Muscle of arm (tissue), 1 donor: ENCODE measurements at regions not wholly inside any gene's neighbourhood (a gene's known extent, or its start where the extent isn't known, plus 50 kb on each side); places are given as distances from the start of the nearest gene placed in this dataset.

Experiments
- DNase-seq: peaks from one replicate; pipeline ENCODE4 v3.0.0-alpha.2; 2013

DNA sequence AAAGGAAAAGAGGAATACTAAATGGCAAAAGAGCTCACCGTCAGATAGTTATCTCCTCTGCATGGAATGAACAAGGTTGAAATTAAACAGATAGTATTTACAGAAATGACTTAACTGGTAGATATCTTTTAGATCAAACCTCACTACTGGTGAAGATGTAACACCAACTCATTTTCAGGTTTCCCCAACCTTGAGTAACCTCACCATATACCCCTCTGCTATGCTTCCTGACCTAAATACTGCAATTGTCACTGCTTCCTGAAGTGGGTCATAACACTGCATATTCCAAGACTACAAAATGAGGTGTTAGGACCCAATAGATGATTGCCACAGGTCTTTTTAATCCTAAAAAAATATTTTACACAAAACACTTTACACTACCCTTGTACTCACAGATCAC is 76.3 kb upstream of the PLEKHA5 start:
- no peak for DNase-seq

DNA sequence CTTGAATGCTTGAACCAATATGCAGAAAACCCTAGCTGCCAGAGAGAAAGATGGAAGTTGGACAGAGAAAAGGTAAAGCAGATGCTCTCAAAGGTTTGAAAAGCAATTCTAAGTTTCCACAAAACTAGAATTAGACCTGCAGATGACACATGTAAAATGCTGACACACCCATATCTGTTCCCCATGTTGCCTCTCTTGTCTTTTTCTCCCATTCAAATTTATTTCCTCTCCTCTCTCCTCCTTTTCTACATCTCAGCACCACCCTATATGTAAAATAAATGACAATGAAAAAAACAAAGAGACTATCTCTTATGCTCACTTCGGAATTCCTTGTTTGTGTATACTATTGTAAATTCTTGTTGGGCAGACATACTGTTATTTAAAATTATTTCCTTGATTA is 75.5 kb upstream of the PLEKHA5 start:
- no peak for DNase-seq

DNA sequence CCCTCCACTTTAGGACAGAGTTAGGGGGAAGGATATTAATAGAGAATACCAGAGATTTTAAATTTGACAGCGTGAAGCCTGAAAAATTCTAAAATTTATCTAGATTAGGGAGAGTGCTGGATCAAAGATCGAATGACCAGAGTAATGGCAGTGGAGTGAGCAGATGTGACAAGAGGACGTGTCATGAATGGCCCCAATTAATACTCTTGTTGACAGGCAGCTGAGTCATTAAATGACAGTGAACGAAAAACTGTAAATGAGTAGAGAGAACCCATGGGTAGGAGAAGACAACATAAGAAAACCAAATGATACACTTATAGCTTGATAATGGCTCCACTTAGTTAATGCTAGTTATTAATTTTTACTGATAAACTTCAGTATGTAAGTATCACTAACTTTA is 73.9 kb upstream of the PLEKHA5 start:
- DNase-seq: no peak

DNA sequence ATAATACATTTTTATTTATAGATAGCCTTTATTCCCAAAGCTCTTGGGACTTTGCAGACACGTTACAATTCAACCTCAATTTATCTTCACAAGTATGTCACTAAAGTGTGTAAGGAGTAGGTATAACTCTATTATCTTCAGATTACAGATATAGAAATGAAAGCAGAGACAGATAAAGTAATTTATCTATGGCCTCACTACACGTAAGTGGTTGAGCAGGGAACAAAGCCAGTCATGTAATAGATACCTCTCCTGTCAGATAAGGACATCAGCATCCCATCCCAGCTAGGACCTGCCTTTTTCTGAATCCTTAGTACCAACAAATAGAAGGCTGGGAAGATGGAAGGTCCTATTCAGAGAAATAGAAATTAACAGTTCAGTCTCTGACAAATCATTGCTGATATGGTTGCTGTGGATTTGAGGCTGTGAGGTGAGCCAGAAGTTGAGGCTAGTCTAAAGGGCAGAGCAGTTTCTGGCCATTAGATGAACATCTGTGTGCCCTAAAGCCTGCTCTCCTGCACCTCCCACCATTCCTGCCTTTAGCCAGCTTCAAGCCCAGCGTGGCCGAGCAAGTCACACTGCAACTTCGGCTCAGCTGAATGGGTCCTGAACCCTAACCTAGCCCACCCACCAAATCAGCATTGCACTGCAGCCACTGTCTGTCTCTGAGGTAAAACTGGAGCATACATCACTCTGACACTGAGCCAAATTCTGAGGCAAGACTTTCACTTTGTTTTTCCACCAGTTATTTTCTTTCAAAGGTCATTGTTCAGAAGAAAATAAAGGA is 71.1 kb upstream of the PLEKHA5 start:
- DNase-seq: no peak

DNA sequence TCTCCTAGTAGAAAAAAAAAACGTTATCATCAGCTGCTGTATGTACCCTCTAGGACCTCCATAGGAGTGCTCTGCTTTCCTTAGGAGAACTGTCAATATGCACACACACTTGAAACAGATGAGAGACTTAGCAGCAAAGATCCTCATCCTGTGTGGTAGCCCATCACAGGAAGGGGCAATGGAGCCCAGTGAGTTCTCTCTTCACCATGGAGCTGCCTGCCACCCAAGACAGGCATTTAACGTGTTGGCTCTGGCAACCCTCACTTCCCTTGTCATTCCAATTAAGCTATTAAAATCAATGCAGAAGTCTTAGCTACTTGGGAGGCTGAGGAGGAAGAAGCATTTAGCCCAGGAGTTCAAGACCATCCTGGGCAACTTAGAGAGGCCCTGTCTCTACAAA is 64.8 kb upstream of the PLEKHA5 start:
- DNase-seq: no peak

DNA sequence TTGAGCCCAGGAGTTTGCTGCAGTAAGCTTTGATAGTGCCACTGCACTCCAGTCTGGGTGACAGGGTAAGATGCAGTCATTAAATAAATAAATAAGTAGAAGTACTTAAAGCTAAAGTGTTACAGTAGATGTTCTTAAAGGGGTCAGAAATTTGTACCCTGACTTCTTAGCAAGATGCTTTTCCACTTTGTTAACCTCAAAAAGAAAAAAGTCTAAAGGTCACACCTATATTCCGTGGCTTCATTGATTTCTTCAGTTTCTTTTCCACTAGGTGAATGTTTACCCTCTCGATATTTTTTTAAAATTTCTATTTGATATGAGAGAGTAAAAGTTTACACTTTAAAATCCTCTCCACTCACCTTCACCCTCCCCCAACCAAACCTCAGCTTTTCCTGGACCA is 64.3 kb upstream of the PLEKHA5 start:
- no peak for DNase-seq

DNA sequence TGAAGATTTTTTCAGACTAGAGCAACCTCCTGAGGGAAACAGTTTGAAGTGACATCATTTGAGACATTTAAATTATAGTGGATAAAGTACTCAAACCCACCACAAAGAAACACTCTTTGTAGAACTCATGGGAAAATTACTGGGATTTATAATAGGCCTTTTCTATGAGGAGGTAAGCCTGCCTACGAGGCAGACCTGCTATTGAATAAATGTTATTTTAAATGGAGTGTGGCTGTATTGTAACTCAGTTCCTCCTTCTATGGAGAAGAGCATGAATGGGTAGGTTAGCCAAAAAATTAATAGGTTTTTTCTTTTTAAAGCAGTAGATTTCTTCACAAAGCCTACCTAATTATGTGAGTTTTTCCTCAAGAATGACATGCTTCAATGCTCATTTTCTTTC is 63.7 kb upstream of the PLEKHA5 start:
- no peak for DNase-seq

DNA sequence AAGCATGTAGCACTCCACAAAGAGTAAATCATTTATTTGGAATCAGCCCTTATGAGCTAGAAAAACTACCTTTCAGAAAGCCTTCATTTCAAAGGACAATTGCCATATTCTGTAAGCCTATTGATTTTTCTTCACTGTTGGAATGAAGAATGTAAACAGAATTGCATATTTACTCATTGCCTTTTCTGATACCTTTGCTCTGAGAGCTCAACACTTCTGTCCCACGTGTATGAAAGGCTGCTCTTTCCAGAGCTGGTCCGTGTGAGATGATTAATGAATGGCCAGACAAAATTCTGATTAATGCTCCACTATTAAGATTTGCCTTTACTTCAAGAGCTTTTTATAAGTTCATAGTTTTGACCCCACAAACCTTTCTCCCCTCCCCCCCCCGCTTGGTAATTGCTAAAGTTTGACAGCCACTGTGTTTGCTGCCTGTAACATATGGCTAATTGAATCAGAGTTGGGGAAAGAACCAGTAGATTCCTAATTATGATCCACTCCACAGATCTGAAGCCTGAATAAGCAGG is 63.0 kb upstream of the PLEKHA5 start:
- DNase-seq: no peak

DNA sequence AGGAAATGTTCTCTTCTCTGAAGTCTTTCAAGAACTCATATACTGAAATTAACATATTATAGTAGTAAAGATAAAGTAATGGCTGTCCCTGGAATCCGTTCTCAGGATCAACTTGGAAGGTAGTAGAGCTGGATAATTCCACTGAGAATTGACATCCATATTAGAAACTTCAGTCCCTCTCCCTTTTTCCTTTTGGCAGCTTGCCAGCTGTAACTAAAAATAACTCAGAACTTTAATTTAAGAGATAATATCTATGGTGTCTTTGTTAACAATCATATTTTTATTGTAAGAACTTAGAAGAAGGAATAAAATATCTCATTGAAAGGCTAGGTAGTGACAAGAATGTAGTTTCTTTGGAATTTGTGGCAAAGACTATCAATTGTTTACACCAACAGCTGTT is 61.4 kb upstream of the PLEKHA5 start:
- no peak for DNase-seq

DNA sequence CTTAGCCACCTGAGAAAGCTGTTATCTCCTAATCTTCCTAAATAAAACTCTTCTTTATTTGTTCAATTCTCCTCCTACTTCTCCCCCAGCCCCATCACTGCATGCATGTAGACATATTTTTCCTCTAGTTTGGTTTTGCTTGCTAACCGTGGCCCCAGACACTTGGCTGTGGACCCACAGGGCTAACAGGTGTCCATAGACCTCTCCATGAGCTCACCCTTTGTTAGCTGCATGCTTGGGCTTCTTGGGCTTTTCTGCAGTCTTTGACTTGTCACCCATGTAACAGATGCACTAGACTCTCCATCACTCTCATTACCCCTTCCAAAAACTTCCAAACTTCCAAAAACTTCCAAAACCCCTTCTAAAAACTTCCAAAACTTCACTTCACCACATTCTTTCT is 59.2 kb upstream of the PLEKHA5 start:
- DNase-seq: no peak

DNA sequence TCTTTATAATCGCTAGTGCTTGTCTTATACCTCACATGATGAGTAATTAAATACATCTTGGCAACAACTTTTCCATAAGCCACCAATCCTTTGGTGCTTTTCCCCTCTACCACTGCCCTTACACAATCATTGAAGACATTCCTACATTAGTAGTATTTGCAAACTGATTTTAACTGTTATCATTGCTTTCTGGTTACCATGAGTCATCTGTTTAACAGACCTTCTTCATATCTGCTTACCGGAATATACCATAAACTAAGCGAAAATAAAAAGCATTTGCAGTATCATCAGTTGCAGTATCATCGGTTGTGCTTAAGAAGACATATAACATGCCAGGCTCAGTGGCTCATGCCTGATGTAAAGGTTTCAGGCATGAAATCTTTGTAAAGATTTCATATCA is 54.8 kb upstream of the PLEKHA5 start:
- no peak for DNase-seq

DNA sequence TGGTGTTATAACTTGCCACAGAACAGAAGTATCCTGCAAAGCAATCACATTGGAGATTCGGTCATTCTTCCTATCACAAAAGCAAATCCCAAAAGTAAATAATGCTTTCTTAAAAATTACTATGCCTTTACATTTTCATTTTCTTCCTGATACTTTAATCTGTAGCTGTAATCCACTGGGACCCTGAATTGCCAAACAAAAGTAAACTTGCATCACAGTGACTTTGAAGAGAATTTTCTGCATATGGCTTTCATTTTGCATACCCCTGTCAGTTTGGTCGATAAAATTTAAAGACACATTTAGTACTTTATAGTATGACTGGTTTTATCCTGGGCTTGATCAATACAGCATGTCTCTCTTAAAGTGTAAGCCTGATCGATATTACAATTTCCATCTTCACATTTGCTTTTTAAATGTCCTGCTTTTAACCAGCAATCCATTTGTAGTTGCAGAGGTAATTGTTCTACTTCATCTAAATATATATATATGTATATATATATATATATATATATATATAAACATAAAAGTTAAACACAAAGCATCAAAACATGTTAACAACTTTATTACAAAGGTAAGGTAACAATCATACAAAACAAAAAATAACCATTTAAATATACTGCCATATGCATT is 53.7 kb upstream of the PLEKHA5 start:
- DNase-seq: no peak
